Stomach (tissue), 4 donors: ENCODE measurements at regions not wholly inside any gene's neighbourhood (a gene's known extent, or its start where the extent isn't known, plus 50 kb on each side); places are given as distances from the start of the nearest gene placed in this dataset.

Source experiments
- CTCF ChIP-seq, 7 experiments: fragments of 450-650 bp in 4 of 7; fragments of 200-600 bp in 3 of 7; sonication (generic) in 3 of 7; IDR thresholded peaks; one replicate each; pipeline ENCODE4 v1.5.1; 2016 to 2019; ENCODE audit warnings: antibody characterized with exemption in 7 of 7, control low read depth in 2 of 7, mild to moderate bottlenecking in 1 of 7
- POLR2A ChIP-seq, 4 donors: fragments of 450-650 bp; IDR thresholded peaks; one replicate each; pipeline ENCODE4 v1.6.1; 2016; ENCODE audit warnings: antibody characterized with exemption in 4 of 4, control low read depth in 2 of 4, mild to moderate bottlenecking in 1 of 4, moderate library complexity in 1 of 4

GRCh38 chr12:91887957-91888356 lies 257.7 kb downstream of the BTG1 start:
- TF ChIP-seq POLR2A (IDR thresholded peaks at IDR 0.05) (no peak), CTCF (IDR thresholded peaks at IDR 0.05) (no peak)
